Heart right ventricle (tissue), 16 donors: ENCODE measurements at regions not wholly inside any gene's neighbourhood (a gene's known extent, or its start where the extent isn't known, plus 50 kb on each side); places are given as distances from the start of the nearest gene placed in this dataset.

Experiments used
- ATAC-seq, 8 donors: fragments of 200-7000 bp; cut with Tn5 transposase; one replicate each; pipeline ENCODE4 v1.9.1; 2020; ENCODE audit warnings: mild to moderate bottlenecking in 8 of 8, moderate library complexity in 8 of 8, moderate number of reproducible peaks in 1 of 8
- DNase-seq, 2 donors: peaks; one replicate each; pipeline ENCODE4 v3.0.0-alpha.2; 2020
- H3K27ac ChIP-seq, 10 donors: fragments of 200-600 bp; sonication (generic) in 2 of 10; one replicate each; pipeline versions ENCODE4 v1.5.0 to v1.8.0; 2020 to 2022; ENCODE audit warnings: mild to moderate bottlenecking in 3 of 10
- H3K27me3 ChIP-seq, 7 donors: fragments of 200-600 bp; one replicate each; pipeline ENCODE4 v1.8.0; 2021 to 2022; ENCODE audit warnings: mild to moderate bottlenecking in 2 of 7
- H3K36me3 ChIP-seq, 9 donors: fragments of 200-600 bp; sonication (generic) in 1 of 9; one replicate each; pipeline versions ENCODE4 v1.5.0 to v1.8.0; 2020 to 2022; ENCODE audit warnings: mild to moderate bottlenecking in 2 of 9
- H3K4me1 ChIP-seq, 9 donors: fragments of 200-600 bp; sonication (generic) in 1 of 9; one replicate each; pipeline versions ENCODE4 v1.5.0 to v1.8.0; 2020 to 2022; ENCODE audit warnings: mild to moderate bottlenecking in 4 of 9
- H3K4me3 ChIP-seq, 10 donors: fragments of 200-600 bp; sonication (generic) in 2 of 10; one replicate each; pipeline versions ENCODE4 v1.5.0 to v1.8.0; 2020 to 2022; ENCODE audit warnings: mild to moderate bottlenecking in 7 of 10, moderate library complexity in 2 of 10
- H3K9me3 ChIP-seq, 11 donors: fragments of 200-600 bp in 10 of 11; sonication (generic) in 2 of 11; one replicate each; pipeline versions ENCODE4 v1.5.0 to v1.8.0; 2013 to 2022; ENCODE audit warnings: mild to moderate bottlenecking in 2 of 11, control low read depth in 1 of 11, moderate library complexity in 1 of 11
- CTCF ChIP-seq, 9 donors: fragments of 200-600 bp; sonication (generic) in 2 of 9; IDR thresholded peaks; one replicate each; pipeline versions ENCODE4 v1.5.0 to v1.8.0; 2021 to 2022; ENCODE audit warnings: antibody characterized with exemption in 9 of 9, mild to moderate bottlenecking in 5 of 9, moderate library complexity in 1 of 9
- WGBS, 2 donors: extraction: QIAGEN DNeasy Blood & Tissue Kit; methylation state at CpG; one replicate each; pipeline ENCODE4 v1.1.7; 2013; ENCODE audit warnings: inconsistent platforms in 1 of 2; 5-methylcytosine and 5-hydroxymethylcytosine counted together
- intact Hi-C, 10 donors: fragments of 100-400 bp; cut with DNase I; formaldehyde crosslinking; loops; one replicate each; pipeline versions ENCODE4 v1.11.1 to v1.14.2; 2022
- donor health status: Arrhythmogenic right ventricular cardiomyopathy.
- donor health status: ischemic (EF 13 %, LVEDD 7.1; RV severe dilation, severe dysfunction).
- donor health status: healthy with polysubstance abuse.
- donor health status: DM: no; HTN: yes; CAD: no.
- donor health status: DM: no; HTN: no; CAD: no.
- donor health status: ischemic (EF 25% LVEDD 6.9; RV normal size, moderate dysfunction).
- donor health status: ischemic (EF 25% LVEDD 5.7; RV mildly dilated, moderate dysfunction).
- donor health status: healthy.
- donor health status: DM: yes; HTN: yes; CAD: no.
- donor health status: Ischemic cardiomyopathy.
- donor health status: ischemic (EF 35%, LVEDD 5.7; RV mildly dilated, moderate dysfunction).
- donor health status: nonischemic (EF 11% LVEDD 7.7; RV severe dilation, severe dysfunction).
- donor health status: DM: yes; HTN: yes; CAD: no.
- donor health status: PGD.
- donor health status: ischemic (EF 29% LVEDD 5.4; RV normal size, mild dysfunction).
- donor health status: nonischemic (EF 23%, LVEDD 6.1; RV moderate dilation, normal function).

- H3K27ac ChIP-seq = peak overlapping the region; percentile 5 to 75 (median 58)
- H3K4me3 ChIP-seq = no peak overlapping the region
- H3K36me3 ChIP-seq = no peaks in the 10 kb centered on the region
- H3K4me1 ChIP-seq = peaks cover 11 to 45% (median 27%) of the 10 kb centered on the region in 9 donors
- H3K9me3 ChIP-seq = no peaks in the 10 kb centered on the region
- ATAC-seq (peak; percentile 78 to 92 (median 86)), DNase-seq (peak in 1 of 2 donors; percentile 25)
- TF ChIP-seq CTCF (IDR thresholded peaks at IDR 0.05) = no peak
- intact Hi-C loops = no loop called here
- H3K27me3 ChIP-seq = no peaks in the 10 kb centered on the region
- WGBS, 2 donors = 32 to 39% methylated on average over 5 of the region's 5 CpGs
Observed at GRCh38 chr13:75194717-75195462, 287.1 kb downstream of the TBC1D4 start.

GRCh38 chr13:75186379-75186778 lies 295.6 kb downstream of the TBC1D4 start:
- Histone ChIP-seq H3K4me1 (peaks cover 0 to 16% (median 5%) of the 10 kb centered on the region in 9 donors), H3K9me3 (peaks cover 0 to 23% (median 3%) of the 10 kb centered on the region in 11 donors), H3K27ac (no peak overlapping the region), H3K4me3 (no peak overlapping the region), H3K27me3 (no peaks in the 10 kb centered on the region), H3K36me3 (no peaks in the 10 kb centered on the region)
- ATAC-seq (no peak), DNase-seq (no peak)
- intact Hi-C loops = no loop called here
- WGBS, 2 donors = 16 to 20% methylated on average over 2 of the region's 2 CpGs
- TF ChIP-seq CTCF (IDR thresholded peaks at IDR 0.05) = no peak

- ATAC-seq = peak in 1 of 8 donors; percentile 41
- Histone ChIP-seq H3K36me3 (no peaks in the 10 kb centered on the region), H3K9me3 (peaks cover 0 to 28% (median 3%) of the 10 kb centered on the region in 11 donors), H3K4me3 (no peak overlapping the region), H3K27ac (no peak overlapping the region), H3K4me1 (peaks cover 0 to 19% (median 5%) of the 10 kb centered on the region in 9 donors), H3K27me3 (no peaks in the 10 kb centered on the region)
- WGBS, 2 donors = 45 to 48% methylated on average over 2 of the region's 2 CpGs
- no peak for TF ChIP-seq CTCF (IDR thresholded peaks at IDR 0.05)
- intact Hi-C loops = no loop called here
- no peak for DNase-seq
Observed at GRCh38 chr13:75181906-75182305, 300.1 kb downstream of the TBC1D4 start.

- ATAC-seq (no peak), DNase-seq (no peak)
- H3K9me3 ChIP-seq = peaks cover 0 to 31% (median 3%) of the 10 kb centered on the region in 11 donors
- no peaks in the 10 kb centered on the region for H3K36me3 ChIP-seq
- intact Hi-C loops = no loop called here
- WGBS, 2 donors = 75 to 94% methylated on average over 1 of the region's 1 CpG
- H3K27ac ChIP-seq = no peak overlapping the region
- H3K4me1 ChIP-seq = peaks cover 0 to 12% (median 0%) of the 10 kb centered on the region in 9 donors
- TF ChIP-seq CTCF (IDR thresholded peaks at IDR 0.05) = no peak
- no peaks in the 10 kb centered on the region for H3K27me3 ChIP-seq
- H3K4me3 ChIP-seq = no peak overlapping the region
Observed at GRCh38 chr13:75180805-75181455, 301.0 kb downstream of the TBC1D4 start.
